HG03060 (cell line): ENCODE measurements at regions not wholly inside any gene's neighbourhood (a gene's known extent, or its start where the extent isn't known, plus 50 kb on each side); places are given as distances from the start of the nearest gene placed in this dataset.

Experiments
- ATAC-seq: cut with Tn5 transposase; IDR thresholded peaks from one replicate; pipeline ENCODE4 v1.9.1; 2021; ENCODE audit warnings: low read depth, moderate number of reproducible peaks; ENCODE audit not compliant: unreplicated experiment

- no peak for ATAC-seq
Observed at GRCh38 chr13:89965252-89965651, 1382.2 kb upstream of the MIR17HG start.

DNA sequence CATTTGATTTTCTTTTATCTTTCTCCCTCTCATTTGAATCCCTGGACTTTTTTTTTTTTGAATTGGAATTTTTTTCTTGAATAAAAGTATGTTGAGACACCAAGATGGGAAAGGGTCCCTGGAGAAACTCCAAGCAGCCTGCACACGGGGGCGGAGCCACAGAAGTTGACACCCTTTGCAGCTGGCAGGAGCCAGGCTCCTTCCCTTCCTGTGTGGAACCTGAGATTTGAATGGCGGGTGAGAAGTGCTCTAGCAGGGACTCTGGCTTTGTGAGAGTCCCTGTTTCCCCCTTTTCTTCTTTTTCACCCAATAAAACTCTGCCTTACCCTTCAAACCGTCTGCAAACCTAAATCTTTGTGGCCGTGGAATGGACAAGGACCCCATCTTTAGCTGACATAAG, 1381.0 kb upstream of the MIR17HG start:
- ATAC-seq: no peak

- no peak for ATAC-seq
Observed at GRCh38 chr13:89967701-89968100, 1379.8 kb upstream of the MIR17HG start.

DNA sequence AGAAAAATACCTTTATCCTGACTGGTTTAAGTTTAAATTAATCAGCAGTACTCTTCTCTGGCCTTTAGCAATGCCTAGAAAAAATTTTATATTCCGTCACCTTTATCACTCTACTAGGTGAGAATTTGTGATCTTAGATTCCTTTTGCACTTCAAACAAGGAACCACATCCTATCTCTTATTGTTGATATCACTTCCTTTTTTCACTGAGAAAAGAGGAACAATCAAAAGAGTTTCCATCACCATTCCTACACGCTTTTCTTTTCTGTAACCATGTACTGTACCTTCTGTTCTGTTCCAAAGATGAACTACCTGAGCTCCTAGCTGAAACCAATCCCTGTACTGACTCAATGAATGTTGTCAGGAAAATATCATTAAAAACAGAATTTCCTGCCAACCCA, 1379.0 kb upstream of the MIR17HG start:
- no peak for ATAC-seq

- ATAC-seq: no peak
Observed at GRCh38 chr13:89970353-89970709, 1377.2 kb upstream of the MIR17HG start.

GRCh38 chr13:89977203-89977602, 1370.3 kb upstream of the MIR17HG start:
- ATAC-seq: no peak

- ATAC-seq: no peak
Observed at GRCh38 chr13:89980896-89981295, 1366.6 kb upstream of the MIR17HG start.

DNA sequence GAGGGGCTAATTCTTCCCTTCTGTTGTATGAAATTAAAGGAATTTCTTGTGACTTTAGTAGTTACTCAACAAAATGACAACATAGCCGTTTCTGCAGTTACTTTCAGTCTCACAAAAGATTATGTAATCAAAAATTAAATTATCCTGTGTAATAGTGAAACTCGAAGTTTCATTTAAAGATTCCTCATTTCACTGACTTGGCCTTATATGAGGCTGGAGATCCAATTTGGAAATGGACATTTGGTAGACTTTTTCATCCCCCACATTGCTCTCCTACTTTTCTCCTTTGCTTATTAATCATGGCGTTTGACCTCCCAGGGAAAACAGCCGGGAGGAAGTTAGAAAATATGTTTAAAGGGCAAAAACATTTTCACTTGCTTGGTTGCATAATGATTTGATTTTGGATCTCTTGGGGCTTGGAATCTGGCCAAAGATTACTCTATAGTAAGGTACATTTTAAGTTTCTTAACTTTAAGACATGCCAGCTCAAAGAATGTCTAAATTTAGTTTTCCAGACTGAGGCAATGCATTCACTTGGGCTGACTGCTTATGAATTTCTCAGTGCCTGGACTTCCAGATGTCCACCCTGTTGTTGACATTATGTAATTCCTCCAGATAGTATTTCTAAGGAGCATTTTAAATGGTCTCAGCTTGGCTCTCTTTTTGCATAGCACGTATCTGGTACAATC, 1364.9 kb upstream of the MIR17HG start:
- no peak for ATAC-seq

GRCh38 chr13:89988206-89988605, 1359.3 kb upstream of the MIR17HG start:
- ATAC-seq: no peak

DNA sequence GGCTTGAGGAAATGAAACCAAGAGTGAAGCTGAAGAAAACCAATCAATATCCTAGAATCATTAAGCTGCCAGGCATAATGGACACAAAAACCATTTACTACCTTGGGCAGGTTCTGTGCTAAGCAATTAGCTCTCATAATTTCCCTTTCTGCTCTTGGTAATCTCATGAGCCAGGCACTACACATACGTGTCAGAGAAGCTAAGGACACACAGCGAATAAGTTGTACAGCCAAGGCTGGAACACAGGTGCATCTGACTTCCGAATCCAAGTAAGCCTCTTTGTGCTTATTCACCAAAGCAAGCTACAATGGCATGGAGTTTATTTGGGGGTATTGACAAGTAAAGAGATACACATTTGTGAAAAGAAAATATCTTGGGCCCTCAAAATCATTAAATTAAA, 1343.9 kb upstream of the MIR17HG start:
- no peak for ATAC-seq

DNA sequence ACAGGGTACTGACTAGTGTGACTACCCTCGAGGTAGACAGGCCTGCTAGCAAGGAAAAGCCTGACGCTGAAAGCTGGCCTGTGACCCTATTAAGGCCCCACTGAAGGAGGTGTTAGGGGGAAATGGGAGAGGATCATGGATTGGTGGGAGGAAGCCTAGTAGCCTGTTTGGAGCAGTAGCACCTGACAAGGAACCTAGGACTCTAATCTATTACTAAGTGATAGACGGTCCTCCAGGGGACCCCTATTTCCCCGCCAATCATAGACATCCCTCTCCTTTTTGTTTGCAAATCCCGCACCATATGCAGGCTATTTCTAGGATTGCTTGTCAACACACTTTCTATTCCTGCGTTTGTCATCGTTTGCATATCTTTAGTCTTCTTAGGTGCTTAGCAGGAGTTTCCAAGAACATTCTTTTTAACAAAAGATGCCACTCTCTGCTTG, 1338.8 kb upstream of the MIR17HG start:
- no peak for ATAC-seq

DNA sequence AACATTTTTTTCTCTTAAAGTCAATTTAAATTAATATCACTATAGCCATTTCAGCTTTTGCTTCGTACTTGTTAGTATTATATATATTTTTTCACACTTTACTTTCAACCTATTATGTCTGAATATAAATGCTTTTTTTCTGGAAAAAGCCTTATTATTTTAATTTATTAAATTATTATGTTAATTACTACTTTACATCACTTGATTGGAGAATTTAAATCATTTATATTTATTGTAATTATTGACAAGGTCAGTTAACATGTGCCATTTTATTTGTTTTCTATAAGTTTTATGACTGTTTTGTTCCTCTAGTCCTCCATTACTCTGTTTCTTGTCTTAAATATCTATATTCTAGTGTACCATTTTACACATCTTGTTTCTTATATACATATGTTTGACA, 1333.4 kb upstream of the MIR17HG start:
- no peak for ATAC-seq

- ATAC-seq: no peak
Observed at GRCh38 chr13:90015565-90016507, 1331.7 kb upstream of the MIR17HG start.

- ATAC-seq: no peak
Observed at GRCh38 chr13:90016688-90017087, 1330.8 kb upstream of the MIR17HG start.

GRCh38 chr13:90020536-90021070, 1326.9 kb upstream of the MIR17HG start:
- ATAC-seq: no peak

GRCh38 chr13:90027409-90027808, 1320.1 kb upstream of the MIR17HG start:
- no peak for ATAC-seq

DNA sequence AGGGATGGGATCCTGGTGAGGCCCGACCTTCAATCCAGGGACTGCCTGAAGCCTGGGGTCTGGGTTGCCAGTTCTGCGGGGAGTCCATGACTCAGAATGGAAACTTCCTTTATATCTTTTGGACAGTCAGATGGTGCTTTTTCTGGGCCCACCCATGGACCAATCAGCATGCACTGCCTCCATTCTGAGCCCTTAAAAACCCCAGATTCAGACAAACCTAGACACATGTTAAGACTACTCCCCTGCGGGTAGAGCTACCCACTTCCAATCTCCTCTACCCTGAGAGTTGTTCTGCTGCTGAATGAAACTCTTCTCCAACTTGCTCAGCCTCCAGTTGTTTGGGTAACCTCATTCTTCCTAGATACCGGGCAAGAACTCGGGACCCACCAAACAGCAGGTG, 1315.2 kb upstream of the MIR17HG start:
- ATAC-seq: no peak

DNA sequence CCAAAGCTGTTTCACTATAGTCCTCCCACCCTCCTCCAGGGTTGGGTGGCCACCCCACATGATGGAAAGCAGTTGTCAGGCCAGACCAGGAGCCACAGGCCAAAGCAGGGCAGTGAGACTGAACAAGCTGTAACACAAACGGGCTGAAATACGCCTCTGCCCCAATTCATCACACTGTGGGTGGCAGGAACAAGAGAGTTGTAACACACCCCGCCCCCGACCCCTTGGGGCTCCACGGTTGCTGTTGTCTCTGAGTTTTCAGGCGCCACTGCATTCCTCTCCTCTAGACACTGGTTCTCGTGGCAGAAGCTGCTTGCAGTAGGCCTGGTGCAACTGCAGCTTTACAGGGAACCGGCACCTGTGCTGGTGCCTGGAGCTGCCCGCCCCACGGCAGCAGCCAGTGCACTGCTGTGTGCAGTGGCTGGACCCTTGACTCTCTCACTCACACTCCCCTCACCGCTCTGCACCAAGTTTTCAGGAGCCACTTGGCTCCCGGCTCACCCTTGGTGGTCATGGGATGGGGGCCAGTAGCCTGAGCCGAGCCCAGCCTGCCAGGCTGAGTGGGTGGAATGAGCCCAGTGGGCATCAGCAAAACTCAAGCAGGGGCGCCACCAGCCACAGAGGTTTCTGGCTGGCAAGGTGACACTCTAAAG, 1314.5 kb upstream of the MIR17HG start:
- ATAC-seq: no peak

- no peak for ATAC-seq
Observed at GRCh38 chr13:90039516-90039915, 1308.0 kb upstream of the MIR17HG start.

DNA sequence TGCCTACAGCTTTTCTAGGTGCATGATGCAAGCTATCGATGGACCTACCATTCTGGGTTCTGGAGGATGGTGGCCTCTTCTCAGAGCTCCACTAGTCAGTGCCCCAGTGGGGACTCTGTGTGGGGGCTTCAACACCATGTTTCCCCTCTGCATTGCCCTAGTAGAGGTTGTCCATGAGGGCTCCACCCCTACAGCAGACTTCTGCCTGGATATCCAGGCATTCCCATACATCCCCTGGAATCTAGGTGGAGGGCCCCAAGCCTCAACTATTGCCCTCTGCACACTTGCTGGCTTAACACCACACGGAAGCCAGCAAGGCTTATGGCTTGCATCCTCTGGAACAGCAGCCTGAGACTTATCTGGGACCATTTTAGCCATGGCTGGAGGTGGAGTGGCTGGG, 1299.9 kb upstream of the MIR17HG start:
- no peak for ATAC-seq
